SK-N-MC (cell line): ENCODE measurements at regions not wholly inside any gene's neighbourhood (a gene's known extent, or its start where the extent isn't known, plus 50 kb on each side); places are given as distances from the start of the nearest gene placed in this dataset.

ENCODE experiments used
- DNase-seq: peaks from one replicate; pipeline ENCODE4 v3.0.0-alpha.2; 2011; ENCODE audit warnings: low read depth, low spot score
- H3K27ac ChIP-seq: fragments of 200-600 bp; sonication (generic); 2 replicates; pipeline ENCODE4 v1.5.1; 2016; ENCODE audit warnings: mixed run types
- H3K36me3 ChIP-seq: fragments of 200-600 bp; sonication (generic); 2 replicates; pipeline ENCODE4 v1.6.1; 2017; ENCODE audit warnings: antibody characterized with exemption, low read length, mixed read lengths; ENCODE audit not compliant: insufficient read depth
- H3K4me3 ChIP-seq: fragments of 200-600 bp; sonication (generic); 2 replicates; pipeline ENCODE4 v1.5.1; 2016
- H3K9ac ChIP-seq: fragments of 200-600 bp; sonication (generic); 2 replicates; pipeline ENCODE4 v1.8.0; 2017; ENCODE audit warnings: mixed run types, mixed read lengths; ENCODE audit not compliant: insufficient read length
- H3K9me3 ChIP-seq: fragments of 200-600 bp; sonication (generic); 2 replicates; pipeline ENCODE4 v1.6.1; 2017; ENCODE audit warnings: low read depth, mild to moderate bottlenecking, antibody characterized with exemption, low read length, moderate library complexity, mixed read lengths
- EZH2 ChIP-seq: fragments of 200-600 bp; sonication (generic); IDR thresholded peaks from one replicate; pipeline ENCODE4 v1.6.1; 2017; ENCODE audit warnings: antibody characterized with exemption
- FOXP2 ChIP-seq: optimal IDR thresholded peaks from 2 replicates; pipeline ENCODE3; 2011; ENCODE audit warnings: mild to moderate bottlenecking, moderate library complexity; ENCODE audit not compliant: insufficient read depth; ENCODE audit errors: extremely low read length, control extremely low read depth
- POLR2AphosphoS5 ChIP-seq: IDR thresholded peaks from 2 replicates; pipeline ENCODE4 v1.6.1; 2012; ENCODE audit warnings: mild to moderate bottlenecking, low read depth, low read length, borderline replicate concordance

GRCh38 chr10:4057725-4058513 lies 272.9 kb upstream of the KLF6 start:
- TF ChIP-seq POLR2AphosphoS5 (no peak), EZH2 (no peak), FOXP2 (no peak)
- Histone ChIP-seq H3K27ac (no peak overlapping the region), H3K9me3 (no peaks in the 10 kb centered on the region), H3K9ac (no peak overlapping the region), H3K36me3 (no peaks in the 10 kb centered on the region), H3K4me3 (no peak overlapping the region)
- no peak for DNase-seq

- TF ChIP-seq POLR2AphosphoS5 (no peak), FOXP2 (no peak), EZH2 (no peak)
- Histone ChIP-seq H3K9me3 (no peaks in the 10 kb centered on the region), H3K27ac (no peak overlapping the region), H3K4me3 (no peak overlapping the region), H3K9ac (no peak overlapping the region), H3K36me3 (no peaks in the 10 kb centered on the region)
- DNase-seq = no peak
Observed at GRCh38 chr10:4057021-4057420, 272.0 kb upstream of the KLF6 start.

- Histone ChIP-seq H3K9ac (no peak overlapping the region), H3K36me3 (no peaks in the 10 kb centered on the region), H3K9me3 (no peaks in the 10 kb centered on the region), H3K27ac (no peak overlapping the region), H3K4me3 (no peak overlapping the region)
- no peak for DNase-seq
- TF ChIP-seq FOXP2 = no peak
- no peak for TF ChIP-seq EZH2
- TF ChIP-seq POLR2AphosphoS5 = no peak
Observed at GRCh38 chr10:4054656-4055435, 269.8 kb upstream of the KLF6 start.

- H3K4me3 ChIP-seq = no peak overlapping the region
- no peak for DNase-seq
- no peaks in the 10 kb centered on the region for H3K36me3 ChIP-seq
- TF ChIP-seq FOXP2 (no peak), POLR2AphosphoS5 (no peak), EZH2 (no peak)
- H3K27ac ChIP-seq = no peak overlapping the region
- H3K9ac ChIP-seq = no peak overlapping the region
- H3K9me3 ChIP-seq = no peaks in the 10 kb centered on the region
Observed at GRCh38 chr10:4053940-4054339, 268.9 kb upstream of the KLF6 start.

GRCh38 chr10:4051641-4052151 lies 266.7 kb upstream of the KLF6 start:
- H3K4me3 ChIP-seq = no peak overlapping the region
- no peak overlapping the region for H3K27ac ChIP-seq
- TF ChIP-seq EZH2 (no peak), POLR2AphosphoS5 (no peak), FOXP2 (no peak)

GRCh38 chr10:4051011-4051640 lies 266.1 kb upstream of the KLF6 start:
- no peak for DNase-seq
- no peak for TF ChIP-seq FOXP2
- no peak for TF ChIP-seq POLR2AphosphoS5
- no peak for TF ChIP-seq EZH2
- no peaks in the 10 kb centered on the region for H3K36me3 ChIP-seq
- H3K4me3 ChIP-seq = no peak overlapping the region
- H3K27ac ChIP-seq = no peak overlapping the region
- no peak overlapping the region for H3K9ac ChIP-seq
- no peaks in the 10 kb centered on the region for H3K9me3 ChIP-seq

More at GRCh38 chr10:4051641-4052151, 266.7 kb upstream of the KLF6 start:
- H3K36me3 ChIP-seq = no peaks in the 10 kb centered on the region
- DNase-seq = no peak
- no peaks in the 10 kb centered on the region for H3K9me3 ChIP-seq
- H3K9ac ChIP-seq = no peak overlapping the region

- H3K9me3 ChIP-seq = no peaks in the 10 kb centered on the region
- no peak for TF ChIP-seq FOXP2
- no peak for TF ChIP-seq POLR2AphosphoS5
- TF ChIP-seq EZH2 = no peak
- no peak overlapping the region for H3K9ac ChIP-seq
- no peaks in the 10 kb centered on the region for H3K36me3 ChIP-seq
- no peak overlapping the region for H3K27ac ChIP-seq
- no peak overlapping the region for H3K4me3 ChIP-seq
- DNase-seq = no peak
Observed at GRCh38 chr10:4050061-4050460, 265.1 kb upstream of the KLF6 start.

- TF ChIP-seq EZH2 (no peak), POLR2AphosphoS5 (no peak), FOXP2 (no peak)
- H3K9ac ChIP-seq = no peak overlapping the region
- H3K36me3 ChIP-seq = no peaks in the 10 kb centered on the region
- DNase-seq = no peak
- no peaks in the 10 kb centered on the region for H3K9me3 ChIP-seq
- H3K27ac ChIP-seq = no peak overlapping the region
- no peak overlapping the region for H3K4me3 ChIP-seq
Observed at GRCh38 chr10:4049348-4049747, 264.3 kb upstream of the KLF6 start.
